ENCODE measurements at regions not wholly inside any gene's neighbourhood (a gene's known extent, or its start where the extent isn't known, plus 50 kb on each side); places are given as distances from the start of the nearest gene placed in this dataset.

GRCh38 chr1:70499695-70500094, 88.6 kb downstream of the CTH start:
- Histone ChIP-seq H2AK5ac (ENCODE audit: low read depth, low read length) (no peak overlapping the region), H4K20me1 (replicated peaks in 1 of 2; ENCODE audit: control insufficient read depth in 1 of 2, insufficient read depth in 2 of 2, low read length in 2 of 2) (no peaks in the 10 kb centered on the region), H3K56ac (replicated peaks; ENCODE audit: insufficient read length, low read depth, low read length) (no peak overlapping the region), H2BK12ac (ENCODE audit: low read depth, low read length) (no peak overlapping the region), H3K4me1 (replicated peaks in 1 of 4; ENCODE audit: control insufficient read depth in 3 of 4, insufficient read depth in 4 of 4, low read length in 3 of 4) (no peaks in the 10 kb centered on the region), H3K27ac (ENCODE audit: low read depth, low read length) (no peak overlapping the region), H3K4ac (replicated peaks; ENCODE audit: insufficient read length, low read depth, low read length) (no peak overlapping the region), H4K91ac (replicated peaks; ENCODE audit: insufficient read length, low read length) (no peak overlapping the region), H2BK120ac (replicated peaks; ENCODE audit: low read depth, low read length) (no peak overlapping the region), H3K23me2 (ENCODE audit: low read depth, low read length) (no peaks in the 10 kb centered on the region; the same call in 1 of the 2 replicates), H2BK5ac (ENCODE audit: low read depth, low read length) (no peak overlapping the region), H3K9me3 (ENCODE audit: insufficient read depth in 2 of 2, low read depth in 1 of 2, low read length in 1 of 2) (no peaks in the 10 kb centered on the region), H3K9ac (replicated peaks in 1 of 4; ENCODE audit: extremely low read depth in 1 of 4, low read depth in 3 of 4, low read length in 3 of 4) (no peak overlapping the region), H2AFZ (ENCODE audit: low read length) (no peak overlapping the region), H3K18ac (ENCODE audit: extremely low read depth, low read length) (no peak overlapping the region), H3K14ac (ENCODE audit: insufficient read length) (no peak overlapping the region), H3K4me2 (ENCODE audit: insufficient read depth in 1 of 2, low read depth in 2 of 2, low read length in 2 of 2) (no peak overlapping the region), H2BK20ac (ENCODE audit: low read length) (no peak overlapping the region), H3K36me3 (ENCODE audit: control insufficient read depth in 2 of 4, insufficient read depth in 4 of 4, low read length in 3 of 4) (no peaks in the 10 kb centered on the region), H2BK15ac (ENCODE audit: low read length) (no peak overlapping the region), H4K5ac (ENCODE audit: insufficient read length, low read depth, low read length) (no peak overlapping the region), H3K23ac (ENCODE audit: insufficient read length) (no peak overlapping the region), H3K79me2 (ENCODE audit: control insufficient read depth in 1 of 2, insufficient read depth in 2 of 2, low read length in 2 of 2) (no peaks in the 10 kb centered on the region), H3K79me1 (ENCODE audit: low read depth, low read length) (no peaks in the 10 kb centered on the region), H3K27me3 (replicated peaks in 1 of 4; ENCODE audit: control insufficient read depth in 3 of 4, extremely low read depth in 1 of 4, insufficient read depth in 3 of 4, low read length in 3 of 4) (no peaks in the 10 kb centered on the region), H4K8ac (ENCODE audit: extremely low read depth, insufficient read depth, low read length) (no peak overlapping the region), H3K4me3 (ENCODE audit: extremely low read depth in 1 of 4, insufficient read depth in 2 of 4, low read depth in 3 of 4, low read length in 4 of 4) (no peak overlapping the region)
- TF ChIP-seq RBBP5 (IDR thresholded peaks at IDR 0.05; ENCODE audit: borderline replicate concordance, low read depth, low read length) (no peak), TAF7 (optimal IDR thresholded peaks at IDR 0.05; ENCODE audit: borderline replicate concordance, low read depth, low read length) (no peak), POLR2A (IDR thresholded peaks at IDR 0.05; ENCODE audit: control extremely low read depth in 1 of 2, low read depth in 2 of 2, low read length in 2 of 2) (no peak), TCF12 (IDR thresholded peaks at IDR 0.05; ENCODE audit: low read depth, low read length) (no peak), ASH2L (IDR thresholded peaks at IDR 0.05; ENCODE audit: low read length) (no peak), YY1 (IDR thresholded peaks at IDR 0.05; ENCODE audit: low read depth, low read length) (no peak), TEAD4 (IDR thresholded peaks at IDR 0.05; ENCODE audit: low read depth, low read length) (no peak), SAP30 (IDR thresholded peaks at IDR 0.05; ENCODE audit: insufficient read depth, insufficient replicate concordance, low read length) (no peak), SUZ12 (IDR thresholded peaks at IDR 0.05; ENCODE audit: low read length) (no peak), SIRT6 (IDR thresholded peaks at IDR 0.05; ENCODE audit: low read length) (no peak)
- 85% methylated on average over 1 of the region's 1 CpG; no CpG with 5 or more reads in 1 of the 2 experiments for WGBS, 2 experiments (ENCODE audit: extremely low coverage in 1 of 2, insufficient coverage in 1 of 2, insufficient read length in 1 of 2, insufficient replicate concordance in 2 of 2, low coverage in 1 of 2, low lambda C conversion rate in 2 of 2, missing lambda C conversion rate in 1 of 2)
- DNase-seq (ENCODE audit: low read depth in 1 of 2, low spot score in 2 of 2) (no peak), FAIRE-seq (no peak)
- ChIA-PET CTCF (ENCODE audit: partially characterized antibody) (interaction anchor here (1.0 kb wide), 1 partner anchor 359 kb away, joined by 3 read pairs; no protein-coding TSS in a partner anchor), POLR2A (ENCODE audit: partially characterized antibody) (interaction anchor here (0.8 kb wide), 1 partner anchor 9 kb away, joined by 3 read pairs; no protein-coding TSS in a partner anchor)
